C4-2B (cell line): ENCODE measurements at regions not wholly inside any gene's neighbourhood (a gene's known extent, or its start where the extent isn't known, plus 50 kb on each side); places are given as distances from the start of the nearest gene placed in this dataset.

Experiments used
- H3K27ac ChIP-seq: fragments of 450-650 bp; 2 replicates; pipeline ENCODE4 v1.5.1; 2017
- CTCF ChIP-seq: fragments of 450-650 bp; conservative IDR thresholded peaks from 2 replicates; pipeline ENCODE4 v1.5.1; 2017; ENCODE audit warnings: mild to moderate bottlenecking
- ZFX ChIP-seq: fragments of 450-650 bp; IDR thresholded peaks from 2 replicates; pipeline ENCODE4 v1.6.1; 2017

- no peak overlapping the region for H3K27ac ChIP-seq
- TF ChIP-seq CTCF (no peak), ZFX (no peak)
These were observed 318.3 kb upstream of the RPS23 start for GRCh38 chr5:82596451-82596850.

DNA sequence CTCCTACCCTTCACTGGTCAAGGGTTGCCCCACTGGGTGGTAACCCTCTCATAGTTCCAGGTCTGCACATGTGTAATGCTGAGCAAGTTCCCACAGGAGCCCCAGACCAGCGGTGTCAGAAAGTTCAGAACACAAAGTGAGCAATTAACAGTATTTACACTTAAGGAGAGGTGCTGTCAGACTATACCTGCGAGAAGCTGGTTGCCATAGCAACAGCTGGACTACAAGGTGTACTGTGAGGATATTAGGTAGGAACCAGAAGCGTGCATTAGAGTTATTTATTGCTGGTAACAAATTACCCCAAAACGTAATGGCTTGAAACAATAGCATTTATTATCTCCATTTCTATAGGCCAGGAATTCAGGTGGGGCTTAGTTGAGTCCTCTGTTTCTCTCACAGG is 317.0 kb upstream of the RPS23 start:
- no peak for TF ChIP-seq ZFX
- no peak for TF ChIP-seq CTCF
- H3K27ac ChIP-seq: no peak overlapping the region

GRCh38 chr5:82594097-82594496 is 315.9 kb upstream of the RPS23 start:
- no peak for TF ChIP-seq CTCF
- no peak for TF ChIP-seq ZFX
- no peak overlapping the region for H3K27ac ChIP-seq

DNA sequence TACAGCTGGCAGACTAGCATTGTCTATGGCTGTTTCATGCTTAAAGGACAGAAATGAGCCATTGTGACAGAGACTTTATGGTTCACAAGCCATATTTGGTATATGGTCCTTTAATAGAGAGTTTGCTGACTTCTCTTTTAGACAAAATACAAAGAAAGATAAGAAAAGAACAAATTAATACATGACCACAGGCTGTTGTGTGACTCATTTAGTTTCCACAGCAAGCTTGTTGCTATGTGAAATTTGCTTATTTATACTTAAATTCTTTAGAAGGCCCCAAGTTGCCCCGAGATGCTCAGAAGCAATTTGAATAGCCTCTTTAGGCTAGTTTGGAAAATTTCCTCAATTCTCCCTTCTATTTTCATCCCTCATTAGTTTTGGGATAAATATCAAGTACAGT is 315.3 kb upstream of the RPS23 start:
- TF ChIP-seq ZFX: no peak
- no peak for TF ChIP-seq CTCF
- H3K27ac ChIP-seq: no peak overlapping the region

- TF ChIP-seq CTCF: no peak
- no peak for TF ChIP-seq ZFX
- no peak overlapping the region for H3K27ac ChIP-seq
These were observed 312.9 kb upstream of the RPS23 start for GRCh38 chr5:82591021-82591515.

DNA sequence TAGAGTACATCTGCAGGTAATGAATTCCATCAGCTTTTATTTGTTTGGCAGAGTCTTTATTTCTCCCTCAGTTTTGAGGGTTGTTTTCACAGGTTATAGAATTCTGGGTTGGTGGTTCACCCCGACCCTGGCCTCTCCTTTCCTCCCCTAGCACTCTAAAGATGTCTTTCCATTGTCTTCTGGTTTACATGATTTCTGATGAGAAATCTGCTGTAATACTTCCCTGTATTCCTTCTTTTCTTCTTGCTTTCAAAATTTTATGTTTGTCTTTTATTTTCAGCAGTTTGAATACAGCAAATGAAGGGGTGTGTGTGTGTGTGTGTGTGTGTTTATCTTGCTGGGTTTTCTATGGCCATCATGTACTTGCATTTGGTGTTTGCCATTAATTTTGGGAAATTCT is 312.0 kb upstream of the RPS23 start:
- no peak overlapping the region for H3K27ac ChIP-seq
- no peak for TF ChIP-seq CTCF
- no peak for TF ChIP-seq ZFX

- TF ChIP-seq ZFX (no peak), CTCF (no peak)
- H3K27ac ChIP-seq: no peak overlapping the region
These were observed 308.6 kb upstream of the RPS23 start for GRCh38 chr5:82586661-82587310.
